Superior temporal gyrus (tissue), 1 donor: ENCODE measurements at regions not wholly inside any gene's neighbourhood (a gene's known extent, or its start where the extent isn't known, plus 50 kb on each side); places are given as distances from the start of the nearest gene placed in this dataset.

Experiments
- DNase-seq: peaks from one replicate; pipeline ENCODE4 v3.0.0-alpha.2; 2016; ENCODE audit errors: extremely low spot score

GRCh38 chr4:14035076-14035475, 407.6 kb upstream of the BOD1L1 start:
- DNase-seq = no peak

DNA sequence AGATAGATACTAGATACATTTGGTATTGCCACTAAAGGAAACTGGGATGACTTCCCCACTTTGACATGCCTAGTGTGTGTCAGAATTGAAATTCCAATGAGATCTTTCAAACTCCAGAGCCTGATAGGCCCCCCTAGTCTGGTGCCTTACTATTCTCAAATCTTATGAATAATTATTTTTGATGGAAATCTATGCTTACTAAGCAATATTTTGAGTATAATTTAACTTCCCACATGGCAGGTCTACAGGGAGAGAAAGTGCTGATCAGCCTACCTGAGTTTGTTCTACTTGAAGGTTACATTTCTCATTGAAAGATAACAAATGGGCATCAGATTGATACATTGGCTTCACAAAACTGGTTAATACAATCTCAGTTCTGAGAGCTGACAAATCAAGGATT, 415.7 kb upstream of the BOD1L1 start:
- no peak for DNase-seq

DNA sequence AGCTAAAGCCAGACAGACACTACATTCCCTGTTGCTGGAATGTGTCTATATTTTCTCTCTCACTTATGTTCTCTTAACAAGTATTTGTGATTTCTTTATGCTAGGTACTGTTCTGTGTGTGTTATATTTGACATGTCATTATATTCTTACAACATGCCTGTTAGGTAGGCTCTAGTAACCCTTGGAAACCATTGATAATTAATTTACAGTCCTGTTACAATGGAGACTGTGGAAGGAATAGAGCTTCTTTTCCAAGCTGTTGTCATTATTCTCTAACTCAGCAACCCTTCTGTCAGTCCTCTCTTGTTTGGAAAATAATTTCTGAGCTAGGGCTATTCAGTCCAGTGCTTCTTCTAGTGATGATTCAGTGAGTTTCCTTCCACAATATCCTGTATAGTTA, 419.1 kb upstream of the BOD1L1 start:
- no peak for DNase-seq

DNA sequence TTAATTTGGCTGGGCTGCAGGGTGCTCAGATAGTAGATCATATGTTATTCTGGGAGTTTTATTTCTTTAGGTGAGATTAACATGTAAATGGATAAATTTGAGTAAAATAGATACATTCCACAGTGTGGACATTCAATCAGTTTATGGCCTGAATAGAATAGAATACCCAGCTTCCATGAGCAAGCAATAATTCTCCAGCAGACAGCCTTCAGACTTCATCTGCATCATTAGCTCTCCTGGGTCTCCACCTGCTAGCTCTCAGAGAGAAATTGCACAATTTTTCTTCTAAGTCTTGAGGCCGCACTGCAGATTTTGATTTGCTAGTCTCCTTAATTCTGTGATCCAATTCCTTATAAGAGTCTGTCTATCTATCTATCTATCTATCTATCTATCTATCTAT, 420.3 kb upstream of the BOD1L1 start:
- no peak for DNase-seq

DNA sequence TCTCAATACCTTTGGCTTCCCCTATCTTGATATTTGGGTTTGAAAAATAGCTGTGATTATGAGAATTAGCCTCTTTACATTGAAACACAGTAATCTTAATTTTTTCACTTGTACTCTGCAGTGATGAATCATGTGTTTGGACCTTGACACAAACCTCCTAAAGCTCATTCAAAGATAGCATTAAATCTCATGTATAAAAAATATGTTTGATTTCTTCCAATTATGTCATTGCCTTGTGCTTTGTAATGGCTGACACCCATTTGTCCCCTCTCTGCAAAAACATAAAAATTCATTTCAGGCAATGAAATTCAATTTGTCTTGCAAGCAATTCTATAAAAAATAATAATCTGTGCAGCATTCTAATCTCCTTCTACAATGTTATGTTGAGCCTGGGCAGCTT, 422.4 kb upstream of the BOD1L1 start:
- DNase-seq = no peak

- DNase-seq = no peak
Observed at GRCh38 chr4:14053291-14053690, 425.8 kb upstream of the BOD1L1 start.

- no peak for DNase-seq
Observed at GRCh38 chr4:14054391-14054790, 426.9 kb upstream of the BOD1L1 start.

DNA sequence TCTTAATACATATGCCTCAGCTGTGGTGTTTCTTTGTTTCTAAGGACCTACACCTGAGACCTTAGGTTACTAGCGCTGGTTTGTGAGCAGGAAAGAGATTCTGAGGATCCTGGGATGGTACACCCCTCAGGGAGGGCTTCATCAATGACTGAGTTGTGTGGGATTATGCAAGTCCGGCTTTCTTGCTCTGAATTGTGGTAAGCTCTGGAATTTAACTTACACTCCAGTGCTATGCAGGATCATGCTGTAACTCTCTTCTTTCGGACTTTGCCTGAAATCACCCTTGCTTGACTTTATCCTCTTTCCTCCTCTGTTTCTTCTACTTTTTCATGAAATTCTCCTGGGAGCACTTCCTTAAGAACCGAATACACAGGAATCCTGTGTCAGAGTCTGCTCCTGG, 431.5 kb upstream of the BOD1L1 start:
- no peak for DNase-seq

DNA sequence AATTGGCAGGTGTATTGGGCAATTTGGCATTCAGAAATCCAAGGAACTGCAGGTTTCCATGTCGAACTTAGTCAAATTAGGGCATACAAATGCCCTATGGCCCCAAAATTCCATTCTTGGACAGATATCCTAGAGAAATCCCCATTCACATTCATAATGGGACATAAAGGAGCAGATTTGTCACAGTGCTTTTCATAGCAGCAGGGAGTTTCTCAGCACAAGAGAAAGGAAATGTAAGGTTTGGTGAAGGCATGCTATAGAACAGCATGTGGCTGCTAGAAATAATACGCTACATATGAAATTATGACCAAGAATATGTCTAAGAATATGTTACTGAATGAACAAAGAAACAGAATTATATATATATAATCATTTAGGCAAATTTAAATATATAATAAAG, 437.5 kb upstream of the BOD1L1 start:
- DNase-seq = no peak

- DNase-seq = no peak
Observed at GRCh38 chr4:14065406-14065805, 437.9 kb upstream of the BOD1L1 start.

GRCh38 chr4:14066979-14067378, 439.5 kb upstream of the BOD1L1 start:
- DNase-seq = no peak

- DNase-seq = peak; percentile 16
Observed at GRCh38 chr4:14069886-14070285, 442.4 kb upstream of the BOD1L1 start.

- DNase-seq = no peak
Observed at GRCh38 chr4:14070289-14070880, 442.9 kb upstream of the BOD1L1 start.

GRCh38 chr4:14072506-14072905, 445.0 kb upstream of the BOD1L1 start:
- no peak for DNase-seq

- DNase-seq = no peak
Observed at GRCh38 chr4:14076776-14077175, 449.3 kb upstream of the BOD1L1 start.

DNA sequence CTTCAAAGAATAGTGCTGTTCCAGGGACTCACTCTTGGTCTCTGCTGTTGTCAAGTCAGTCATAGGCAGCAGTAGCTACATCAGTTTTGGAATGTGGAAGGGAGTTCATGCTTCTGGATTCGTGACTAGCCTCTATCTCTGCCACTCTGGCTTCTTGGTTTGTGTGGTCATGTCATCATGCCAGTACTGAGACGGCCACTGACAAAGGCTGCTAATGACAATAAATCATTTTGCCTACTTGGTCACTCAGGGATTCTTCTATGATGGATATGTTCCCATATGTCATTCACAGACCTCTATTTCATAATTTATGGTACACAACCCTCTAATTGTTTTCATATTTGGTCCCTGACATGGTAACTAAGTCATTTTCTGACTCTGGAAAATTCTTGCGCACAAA, 450.8 kb upstream of the BOD1L1 start:
- DNase-seq = no peak

DNA sequence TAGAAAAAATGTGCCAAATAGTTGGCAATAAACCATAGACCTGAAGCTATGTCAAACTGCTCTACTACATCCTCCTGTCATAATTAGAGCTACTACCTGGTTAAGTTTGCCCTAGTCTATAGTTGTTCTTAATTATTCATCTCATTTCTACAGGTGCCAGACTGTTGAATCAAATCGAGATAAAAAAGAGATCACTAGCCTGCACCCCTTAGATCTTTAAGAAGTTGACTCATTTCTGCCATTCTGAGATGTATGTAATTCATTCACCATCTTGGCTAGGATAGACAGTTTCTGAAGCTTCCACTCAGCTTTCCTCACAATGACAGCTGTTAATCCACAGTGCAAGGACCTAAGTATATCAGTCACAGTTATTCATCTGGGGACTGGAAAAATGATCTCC, 452.1 kb upstream of the BOD1L1 start:
- DNase-seq = no peak

- no peak for DNase-seq
Observed at GRCh38 chr4:14083150-14083549, 455.6 kb upstream of the BOD1L1 start.

- no peak for DNase-seq
Observed at GRCh38 chr4:14084598-14084997, 457.1 kb upstream of the BOD1L1 start.

DNA sequence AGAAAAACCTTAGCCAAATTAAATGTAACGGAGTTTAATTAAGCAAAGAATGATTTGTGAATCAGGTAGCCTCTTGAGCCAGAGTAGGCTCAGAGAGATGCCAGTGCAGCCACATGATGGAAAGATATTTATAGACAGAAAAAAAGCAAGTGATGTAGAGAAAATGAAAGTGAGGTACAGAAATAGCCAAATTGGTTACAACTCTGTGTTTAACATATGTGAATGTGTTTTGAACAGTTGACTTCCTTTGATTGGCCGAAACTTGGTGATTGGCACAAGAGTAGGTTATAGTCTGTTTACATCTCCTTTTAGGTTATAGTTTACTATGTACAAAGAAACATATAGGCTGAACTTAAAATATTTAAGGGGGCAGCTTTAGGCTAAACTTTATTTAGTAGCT, 459.9 kb upstream of the BOD1L1 start:
- DNase-seq = no peak

- DNase-seq = no peak
Observed at GRCh38 chr4:14087921-14088320, 460.4 kb upstream of the BOD1L1 start.

GRCh38 chr4:14091531-14091930, 464.0 kb upstream of the BOD1L1 start:
- no peak for DNase-seq

DNA sequence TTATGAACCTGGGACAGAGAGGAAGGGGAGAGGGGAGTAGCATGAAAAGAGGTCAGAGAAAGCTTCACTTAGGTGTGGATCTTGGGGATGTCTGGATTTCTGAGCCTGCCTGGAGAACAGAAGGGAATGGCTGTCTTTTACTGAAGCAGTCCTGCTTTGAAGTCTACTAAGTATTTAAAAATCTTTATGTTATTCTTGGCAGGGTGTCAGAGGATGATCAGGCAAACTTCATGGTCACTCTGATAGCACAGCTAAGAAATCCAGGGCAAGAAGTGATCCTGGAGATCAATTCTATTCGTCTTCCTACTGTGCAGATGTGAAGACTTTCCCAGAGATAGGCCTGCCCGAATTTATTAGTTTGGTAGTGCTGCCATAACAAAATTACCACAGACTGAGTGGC, 464.4 kb upstream of the BOD1L1 start:
- DNase-seq = no peak

- no peak for DNase-seq
Observed at GRCh38 chr4:14092741-14093140, 465.2 kb upstream of the BOD1L1 start.

- DNase-seq = no peak
Observed at GRCh38 chr4:14095831-14096230, 468.3 kb upstream of the BOD1L1 start.
